GM19372 (cell line): ENCODE measurements at regions not wholly inside any gene's neighbourhood (a gene's known extent, or its start where the extent isn't known, plus 50 kb on each side); places are given as distances from the start of the nearest gene placed in this dataset.

Experiments
- ATAC-seq: cut with Tn5 transposase; IDR thresholded peaks from one replicate; pipeline ENCODE4 v1.9.1; 2021; ENCODE audit warnings: mild to moderate bottlenecking, low read depth, moderate library complexity; ENCODE audit not compliant: unreplicated experiment

- no peak for ATAC-seq
Measured at GRCh38 chr12:91935296-91935695, 210.3 kb downstream of the BTG1 start.

- ATAC-seq, result no peak
Measured at GRCh38 chr12:91931111-91931510, 214.5 kb downstream of the BTG1 start.

GRCh38 chr12:91928501-91928900 is 217.1 kb downstream of the BTG1 start:
- no peak for ATAC-seq

- no peak for ATAC-seq
Measured at GRCh38 chr12:91926848-91927247, 218.8 kb downstream of the BTG1 start.

- no peak for ATAC-seq
Measured at GRCh38 chr12:91924827-91925226, 220.8 kb downstream of the BTG1 start.

GRCh38 chr12:91923864-91924263 is 221.8 kb downstream of the BTG1 start:
- ATAC-seq, result no peak

GRCh38 chr12:91922674-91923073 is 223.0 kb downstream of the BTG1 start:
- no peak for ATAC-seq

- no peak for ATAC-seq
Measured at GRCh38 chr12:91922139-91922538, 223.5 kb downstream of the BTG1 start.

- no peak for ATAC-seq
Measured at GRCh38 chr12:91921555-91921954, 224.1 kb downstream of the BTG1 start.

- no peak for ATAC-seq
Measured at GRCh38 chr12:91920741-91921140, 224.9 kb downstream of the BTG1 start.

GRCh38 chr12:91920276-91920675 is 225.4 kb downstream of the BTG1 start:
- ATAC-seq, result no peak

- no peak for ATAC-seq
Measured at GRCh38 chr12:91918431-91918830, 227.2 kb downstream of the BTG1 start.

GRCh38 chr12:91914701-91915100 is 230.9 kb downstream of the BTG1 start:
- no peak for ATAC-seq

- no peak for ATAC-seq
Measured at GRCh38 chr12:91913651-91914050, 232.0 kb downstream of the BTG1 start.

GRCh38 chr12:91913124-91913523 is 232.5 kb downstream of the BTG1 start:
- no peak for ATAC-seq

GRCh38 chr12:91912178-91912577 is 233.5 kb downstream of the BTG1 start:
- no peak for ATAC-seq

GRCh38 chr12:91910871-91911388 is 234.7 kb downstream of the BTG1 start:
- no peak for ATAC-seq

- ATAC-seq, result no peak
Measured at GRCh38 chr12:91902860-91903683, 242.6 kb downstream of the BTG1 start.

- ATAC-seq, result no peak
Measured at GRCh38 chr12:91901381-91902074, 244.1 kb downstream of the BTG1 start.

- ATAC-seq, result no peak
Measured at GRCh38 chr12:91900971-91901370, 244.7 kb downstream of the BTG1 start.

- ATAC-seq, result no peak
Measured at GRCh38 chr12:91899056-91899455, 246.6 kb downstream of the BTG1 start.

- ATAC-seq, result no peak
Measured at GRCh38 chr12:91897025-91897515, 248.6 kb downstream of the BTG1 start.
